Osteocyte (in vitro differentiated cells): ENCODE measurements at regions not wholly inside any gene's neighbourhood (a gene's known extent, or its start where the extent isn't known, plus 50 kb on each side); places are given as distances from the start of the nearest gene placed in this dataset.

Experiments
- DNase-seq: peaks from one replicate; pipeline ENCODE4 v3.0.0; 2021; ENCODE audit warnings: mixed read lengths; ENCODE audit not compliant: unreplicated experiment; ENCODE audit errors: extremely low spot score
- H3K27ac Mint-ChIP-seq: one replicate; pipeline ENCODE4 v1.8.0; 2021; ENCODE audit warnings: mild to moderate bottlenecking, mixed read lengths; ENCODE audit not compliant: unreplicated experiment
- H3K27me3 Mint-ChIP-seq: one replicate; pipeline ENCODE4 v1.8.0; 2021; ENCODE audit warnings: mixed read lengths; ENCODE audit not compliant: unreplicated experiment
- H3K36me3 Mint-ChIP-seq: one replicate; pipeline ENCODE4 v1.8.0; 2021; ENCODE audit warnings: mixed read lengths; ENCODE audit not compliant: unreplicated experiment
- H3K4me1 Mint-ChIP-seq: one replicate; pipeline ENCODE4 v1.8.0; 2021; ENCODE audit warnings: mixed read lengths; ENCODE audit not compliant: unreplicated experiment
- H3K4me3 Mint-ChIP-seq: one replicate; pipeline ENCODE4 v1.8.0; 2021; ENCODE audit warnings: mild to moderate bottlenecking, moderate library complexity, mixed read lengths; ENCODE audit not compliant: unreplicated experiment
- H3K9me3 Mint-ChIP-seq: one replicate; pipeline ENCODE4 v1.8.0; 2021; ENCODE audit warnings: mixed read lengths; ENCODE audit not compliant: unreplicated experiment
- CTCF ChIP-seq: fragments of 200-600 bp; sonication (generic); IDR thresholded peaks from 2 replicates; pipeline ENCODE4 v1.5.0; 2021; ENCODE audit warnings: antibody characterized with exemption, mild to moderate bottlenecking, moderate library complexity

DNA sequence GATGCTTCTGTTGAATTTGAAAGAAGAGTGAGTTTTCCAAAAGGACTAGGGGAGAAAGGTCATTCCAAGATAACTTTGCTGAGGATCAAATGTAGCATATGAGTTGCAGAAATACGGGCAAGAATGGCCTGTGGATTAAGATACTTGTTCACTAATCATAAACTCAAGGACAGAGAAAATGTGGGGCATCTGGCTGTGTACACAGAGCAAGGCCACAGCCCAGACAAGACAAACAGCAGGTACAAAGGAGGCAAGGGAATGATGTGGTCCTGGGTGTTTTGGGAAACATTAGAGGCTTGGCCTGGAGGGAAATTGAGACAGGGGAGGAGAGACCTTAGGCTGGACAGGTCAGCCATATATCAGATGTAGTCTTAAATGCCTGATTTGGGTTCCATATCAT is 254.8 kb downstream of the TTC32 start:
- no peak for DNase-seq
- TF ChIP-seq CTCF: no peak
- Mint-ChIP-seq H3K27me3 (no peaks in the 10 kb centered on the region), H3K36me3 (no peaks in the 10 kb centered on the region), H3K27ac (no peak overlapping the region), H3K4me1 (peaks cover 22% of the 10 kb centered on the region), H3K9me3 (peaks cover 9% of the 10 kb centered on the region), H3K4me3 (no peak overlapping the region)

GRCh38 chr2:19644763-19645162 is 257.0 kb downstream of the TTC32 start:
- peaks cover 3% of the 10 kb centered on the region for H3K27me3 Mint-ChIP-seq
- peaks cover 9% of the 10 kb centered on the region for H3K9me3 Mint-ChIP-seq
- H3K27ac Mint-ChIP-seq: no peak overlapping the region
- peaks cover 12% of the 10 kb centered on the region for H3K4me1 Mint-ChIP-seq
- no peak for TF ChIP-seq CTCF
- no peak for DNase-seq
- H3K4me3 Mint-ChIP-seq: no peak overlapping the region
- no peaks in the 10 kb centered on the region for H3K36me3 Mint-ChIP-seq

- H3K36me3 Mint-ChIP-seq: no peaks in the 10 kb centered on the region
- H3K4me1 Mint-ChIP-seq: no peaks in the 10 kb centered on the region
- no peak for TF ChIP-seq CTCF
- peaks cover 5% of the 10 kb centered on the region for H3K27me3 Mint-ChIP-seq
- H3K27ac Mint-ChIP-seq: no peak overlapping the region
- H3K4me3 Mint-ChIP-seq: no peak overlapping the region
- DNase-seq: no peak
- peaks cover 9% of the 10 kb centered on the region for H3K9me3 Mint-ChIP-seq
Observed at GRCh38 chr2:19643117-19643518, 258.7 kb downstream of the TTC32 start.

DNA sequence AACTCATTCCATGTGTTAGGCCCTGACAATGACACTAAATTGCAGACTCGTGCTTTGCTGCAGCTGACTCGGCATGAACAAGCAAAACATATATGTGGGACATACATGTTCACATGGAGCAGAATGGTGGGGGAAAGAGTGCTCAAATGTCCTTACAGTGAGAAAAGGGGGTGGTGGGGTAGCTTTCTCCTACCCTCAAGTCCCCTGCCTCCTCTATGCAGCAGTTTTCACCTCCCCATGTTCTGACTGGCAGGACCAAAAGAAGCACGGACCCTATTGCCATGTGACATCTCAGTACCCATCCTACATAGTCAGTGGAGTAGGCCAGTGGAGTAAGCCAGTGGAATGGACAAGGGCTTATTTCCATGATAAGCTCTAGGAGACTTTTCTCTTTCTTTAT is 259.3 kb downstream of the TTC32 start:
- no peak overlapping the region for H3K4me3 Mint-ChIP-seq
- H3K27ac Mint-ChIP-seq: no peak overlapping the region
- H3K27me3 Mint-ChIP-seq: peaks cover 5% of the 10 kb centered on the region
- no peaks in the 10 kb centered on the region for H3K36me3 Mint-ChIP-seq
- no peaks in the 10 kb centered on the region for H3K4me1 Mint-ChIP-seq
- H3K9me3 Mint-ChIP-seq: peaks cover 9% of the 10 kb centered on the region
- TF ChIP-seq CTCF: no peak
- DNase-seq: no peak

GRCh38 chr2:19635951-19636510 is 265.8 kb downstream of the TTC32 start:
- H3K36me3 Mint-ChIP-seq: no peaks in the 10 kb centered on the region
- H3K27ac Mint-ChIP-seq: no peak overlapping the region
- no peak overlapping the region for H3K4me3 Mint-ChIP-seq
- no peaks in the 10 kb centered on the region for H3K4me1 Mint-ChIP-seq
- H3K9me3 Mint-ChIP-seq: no peaks in the 10 kb centered on the region
- no peak for DNase-seq
- H3K27me3 Mint-ChIP-seq: peaks cover 20% of the 10 kb centered on the region
- no peak for TF ChIP-seq CTCF
